Caco-2 (cell line): ENCODE measurements at regions not wholly inside any gene's neighbourhood (a gene's known extent, or its start where the extent isn't known, plus 50 kb on each side); places are given as distances from the start of the nearest gene placed in this dataset.

Source experiments
- BruUV-seq: library from RNA; stranded (reverse); fragments of 400-500 nt; replicated peaks from 2 replicates; lab custom pipeline; 2021; lab: Mats Ljungman, UMichigan
- CTCF ChIA-PET: fragments of 300-600 bp; sonication (Branson Sonifier 250); formaldehyde crosslinking; loops from one replicate; lab custom pipeline; 2022; ENCODE audit warnings: antibody characterized with exemption; lab: Charles Lee
- POLR2A ChIA-PET: fragments of 300-600 bp; sonication (Branson Sonifier 250); formaldehyde crosslinking; loops from one replicate; lab custom pipeline; 2022; ENCODE audit warnings: antibody characterized with exemption; lab: Charles Lee
- DNase-seq, 2 experiments: peaks; one replicate each; pipeline versions ENCODE4 v3.0.0 to v3.0.0-alpha.2; 2020 to 2022
- H3K27me3 ChIP-seq: replicated peaks from 2 replicates; pipeline ENCODE4 v1.6.0; 2011; ENCODE audit warnings: low read length; ENCODE audit not compliant: control insufficient read depth, insufficient read depth
- H3K36me3 ChIP-seq: 2 replicates; pipeline ENCODE4 v1.5.1; 2011; ENCODE audit warnings: low read length; ENCODE audit not compliant: control insufficient read depth, insufficient read depth
- H3K4me1 ChIP-seq: fragments of 250-450 bp; sonication (Bioruptor Pico); 2 replicates; pipeline ENCODE4 v1.5.1; 2020; ENCODE audit warnings: mild to moderate bottlenecking
- H3K4me3 ChIP-seq: 2 replicates; pipeline ENCODE4 v1.5.1; 2011; ENCODE audit warnings: low read depth, mild to moderate bottlenecking, control low read depth, low read length
- H3K9me3 ChIP-seq: fragments of 250-450 bp; sonication (Bioruptor Pico); 2 replicates; pipeline ENCODE4 v1.5.1; 2020; ENCODE audit warnings: mild to moderate bottlenecking, moderate library complexity
- H3K27ac Mint-ChIP-seq: one replicate; pipeline ENCODE4 v1.8.0; 2022; ENCODE audit warnings: mixed read lengths; ENCODE audit not compliant: unreplicated experiment
- H3K27me3 Mint-ChIP-seq: one replicate; pipeline ENCODE4 v1.8.0; 2022; ENCODE audit warnings: mixed read lengths; ENCODE audit not compliant: insufficient read depth, unreplicated experiment
- H3K36me3 Mint-ChIP-seq: one replicate; pipeline ENCODE4 v1.8.0; 2022; ENCODE audit warnings: mild to moderate bottlenecking, mixed read lengths; ENCODE audit not compliant: insufficient read depth, unreplicated experiment
- H3K4me1 Mint-ChIP-seq: one replicate; pipeline ENCODE4 v1.8.0; 2022; ENCODE audit warnings: low read depth, mixed read lengths; ENCODE audit not compliant: unreplicated experiment
- H3K4me3 Mint-ChIP-seq: one replicate; pipeline ENCODE4 v1.8.0; 2022; ENCODE audit warnings: mild to moderate bottlenecking, moderate library complexity, mixed read lengths; ENCODE audit not compliant: unreplicated experiment
- H3K9me3 Mint-ChIP-seq: one replicate; pipeline ENCODE4 v1.8.0; 2022; ENCODE audit warnings: mixed read lengths; ENCODE audit not compliant: unreplicated experiment
- CTCF ChIP-seq, 2 experiments: fragments of 200-600 bp in 1 of 2; IDR thresholded peaks; 1 replicate in 1 of 2; 2 replicates in 1 of 2; pipeline versions ENCODE4 v1.5.1 to v1.8.0; 2011 to 2022; ENCODE audit warnings: antibody characterized with exemption in 1 of 2, control low read depth in 1 of 2, inconsistent platforms in 1 of 2, low read depth in 1 of 2, low read length in 1 of 2, mild to moderate bottlenecking in 1 of 2, moderate library complexity in 1 of 2; ENCODE audit not compliant: insufficient read depth in 1 of 2, severe bottlenecking in 1 of 2, unreplicated experiment in 1 of 2
- intact Hi-C: fragments of 100-400 bp; cut with micrococcal nuclease; formaldehyde crosslinking; loops from one replicate; pipeline ENCODE4 v1.10.0; 2022; ENCODE audit not compliant: unreplicated experiment

- no peaks in the 10 kb centered on the region for H3K36me3 Mint-ChIP-seq
- intact Hi-C loops = no loop called here
- BruUV-seq = no TSS peak
- POLR2A ChIA-PET = no interaction called here
- H3K36me3 ChIP-seq = no peaks in the 10 kb centered on the region
- no peaks in the 10 kb centered on the region for H3K4me1 Mint-ChIP-seq
- H3K4me3 Mint-ChIP-seq = no peak overlapping the region
- no peaks in the 10 kb centered on the region for H3K9me3 ChIP-seq
- no peaks in the 10 kb centered on the region for H3K27me3 ChIP-seq
- DNase-seq = no peak
- no peak for TF ChIP-seq CTCF (IDR thresholded peaks at IDR 0.05; ENCODE audit: insufficient read depth in 1 of 2, low read depth in 1 of 2, low read length in 1 of 2, severe bottlenecking in 1 of 2, unreplicated experiment in 1 of 2)
- H3K9me3 Mint-ChIP-seq = peaks cover 11% of the 10 kb centered on the region
- CTCF ChIA-PET = no interaction called here
- no peaks in the 10 kb centered on the region for H3K27me3 Mint-ChIP-seq
- no peak overlapping the region for H3K4me3 ChIP-seq
- H3K27ac Mint-ChIP-seq = no peak overlapping the region
- H3K4me1 ChIP-seq = no peaks in the 10 kb centered on the region
These were observed 153.4 kb upstream of the FAT1 start for GRCh38 chr4:186876961-186877626.

GRCh38 chr4:186878203-186878776 lies 154.6 kb upstream of the FAT1 start:
- POLR2A ChIA-PET = no interaction called here
- Mint-ChIP-seq H3K27me3 (no peaks in the 10 kb centered on the region), H3K9me3 (peaks cover 8% of the 10 kb centered on the region), H3K36me3 (no peaks in the 10 kb centered on the region), H3K4me3 (no peak overlapping the region), H3K27ac (no peak overlapping the region), H3K4me1 (no peaks in the 10 kb centered on the region)
- Histone ChIP-seq H3K9me3 (no peaks in the 10 kb centered on the region), H3K36me3 (no peaks in the 10 kb centered on the region), H3K4me1 (no peaks in the 10 kb centered on the region), H3K27me3 (no peaks in the 10 kb centered on the region), H3K4me3 (no peak overlapping the region)
- TF ChIP-seq CTCF (IDR thresholded peaks at IDR 0.05; ENCODE audit: insufficient read depth in 1 of 2, low read depth in 1 of 2, low read length in 1 of 2, severe bottlenecking in 1 of 2, unreplicated experiment in 1 of 2) = no peak
- intact Hi-C loops = no loop called here
- BruUV-seq = no TSS peak
- CTCF ChIA-PET = no interaction called here
- no peak for DNase-seq

- CTCF ChIA-PET = no interaction called here
- Mint-ChIP-seq H3K4me3 (no peak overlapping the region), H3K27ac (no peak overlapping the region)
These were observed 158.0 kb upstream of the FAT1 start for GRCh38 chr4:186881521-186882220.

More at GRCh38 chr4:186881521-186882220, 158.0 kb upstream of the FAT1 start:
- POLR2A ChIA-PET = no interaction called here
- no peaks in the 10 kb centered on the region for H3K9me3 Mint-ChIP-seq
- Histone ChIP-seq H3K4me1 (no peaks in the 10 kb centered on the region), H3K9me3 (no peaks in the 10 kb centered on the region), H3K36me3 (no peaks in the 10 kb centered on the region), H3K27me3 (no peaks in the 10 kb centered on the region), H3K4me3 (no peak overlapping the region)
- no peak for TF ChIP-seq CTCF (IDR thresholded peaks at IDR 0.05; ENCODE audit: insufficient read depth in 1 of 2, low read depth in 1 of 2, low read length in 1 of 2, severe bottlenecking in 1 of 2, unreplicated experiment in 1 of 2)
- no peak for DNase-seq
- BruUV-seq = no TSS peak
- no peaks in the 10 kb centered on the region for H3K36me3 Mint-ChIP-seq
- intact Hi-C loops = no loop called here
- H3K27me3 Mint-ChIP-seq = no peaks in the 10 kb centered on the region
- no peaks in the 10 kb centered on the region for H3K4me1 Mint-ChIP-seq
